KMS-11 (cell line): ENCODE measurements at regions not wholly inside any gene's neighbourhood (a gene's known extent, or its start where the extent isn't known, plus 50 kb on each side); places are given as distances from the start of the nearest gene placed in this dataset.

Source experiments
- H2AFZ ChIP-seq: fragments of 200-600 bp; sonication (generic); 2 replicates; pipeline ENCODE4 v1.6.1; 2016; ENCODE audit warnings: antibody characterized with exemption, mixed run types, low read depth
- H3K27ac ChIP-seq: fragments of 200-600 bp; sonication (generic); 2 replicates; pipeline ENCODE4 v1.6.1; 2016; ENCODE audit warnings: mild to moderate bottlenecking, mixed run types
- H3K27me3 ChIP-seq: fragments of 200-600 bp; sonication (generic); 2 replicates; pipeline ENCODE4 v1.6.1; 2017; ENCODE audit warnings: mild to moderate bottlenecking, low read depth, mixed run types, moderate library complexity; ENCODE audit not compliant: insufficient read depth
- H3K36me3 ChIP-seq: fragments of 200-600 bp; sonication (generic); 2 replicates; pipeline ENCODE4 v1.6.1; 2017; ENCODE audit warnings: mild to moderate bottlenecking, mixed run types; ENCODE audit not compliant: insufficient read depth
- H3K4me1 ChIP-seq: fragments of 200-600 bp; sonication (generic); 2 replicates; pipeline ENCODE4 v1.6.1; 2016; ENCODE audit warnings: mild to moderate bottlenecking, low read depth, mixed run types; ENCODE audit not compliant: poor library complexity, severe bottlenecking
- H3K4me2 ChIP-seq: fragments of 200-600 bp; sonication (generic); 2 replicates; pipeline ENCODE4 v1.7.0; 2016; ENCODE audit warnings: mild to moderate bottlenecking, mixed run types
- H3K4me3 ChIP-seq: fragments of 200-600 bp; sonication (generic); IDR thresholded peaks from 2 replicates; pipeline ENCODE4 v1.6.1; 2017; ENCODE audit warnings: low read depth, low read length, mixed read lengths; ENCODE audit not compliant: insufficient read depth
- H3K79me2 ChIP-seq: fragments of 200-600 bp; sonication (generic); 2 replicates; pipeline ENCODE4 v1.6.1; 2016; ENCODE audit warnings: low read depth, mixed run types; ENCODE audit not compliant: insufficient read depth
- H3K9ac ChIP-seq: fragments of 200-600 bp; sonication (generic); 2 replicates; pipeline ENCODE4 v1.6.1; 2016; ENCODE audit warnings: mild to moderate bottlenecking, mixed run types
- H4K20me1 ChIP-seq: fragments of 200-600 bp; sonication (generic); 2 replicates; pipeline ENCODE4 v1.6.1; 2016; ENCODE audit warnings: mild to moderate bottlenecking, mixed run types; ENCODE audit not compliant: insufficient read depth
- CTCF ChIP-seq: fragments of 200-600 bp; sonication (generic); conservative IDR thresholded peaks from 2 replicates; pipeline ENCODE4 v1.6.1; 2017; ENCODE audit warnings: low read depth, mild to moderate bottlenecking, antibody characterized with exemption, low read length, moderate library complexity, mixed read lengths

GRCh38 chr10:3982746-3983442 lies 197.9 kb upstream of the KLF6 start:
- no peaks in the 10 kb centered on the region for H3K36me3 ChIP-seq
- no peak for TF ChIP-seq CTCF
- no peak overlapping the region for H3K4me2 ChIP-seq
- no peak overlapping the region for H3K4me3 ChIP-seq
- no peak overlapping the region for H3K27ac ChIP-seq
- no peaks in the 10 kb centered on the region for H3K27me3 ChIP-seq
- H4K20me1 ChIP-seq = no peaks in the 10 kb centered on the region
- H3K4me1 ChIP-seq = no peaks in the 10 kb centered on the region
- no peaks in the 10 kb centered on the region for H3K79me2 ChIP-seq
- no peak overlapping the region for H3K9ac ChIP-seq
- H2AFZ ChIP-seq = no peak overlapping the region

GRCh38 chr10:3981300-3981699 lies 196.3 kb upstream of the KLF6 start:
- H3K4me1 ChIP-seq = no peaks in the 10 kb centered on the region
- H3K4me3 ChIP-seq = no peak overlapping the region
- no peaks in the 10 kb centered on the region for H4K20me1 ChIP-seq
- H3K9ac ChIP-seq = no peak overlapping the region
- H3K27ac ChIP-seq = no peak overlapping the region
- no peaks in the 10 kb centered on the region for H3K27me3 ChIP-seq
- no peak for TF ChIP-seq CTCF
- H3K79me2 ChIP-seq = no peaks in the 10 kb centered on the region
- no peaks in the 10 kb centered on the region for H3K36me3 ChIP-seq
- no peak overlapping the region for H3K4me2 ChIP-seq
- H2AFZ ChIP-seq = no peak overlapping the region

- Histone ChIP-seq H2AFZ (no peak overlapping the region), H3K4me3 (no peak overlapping the region), H3K27ac (no peak overlapping the region), H3K9ac (no peak overlapping the region), H3K79me2 (no peaks in the 10 kb centered on the region), H3K36me3 (no peaks in the 10 kb centered on the region), H3K4me1 (no peaks in the 10 kb centered on the region), H4K20me1 (no peaks in the 10 kb centered on the region), H3K4me2 (no peak overlapping the region), H3K27me3 (no peaks in the 10 kb centered on the region)
- no peak for TF ChIP-seq CTCF
Measured at GRCh38 chr10:3980660-3981059, 195.7 kb upstream of the KLF6 start.

GRCh38 chr10:3980144-3980543 lies 195.1 kb upstream of the KLF6 start:
- Histone ChIP-seq H3K4me3 (no peak overlapping the region), H2AFZ (no peak overlapping the region), H3K9ac (no peak overlapping the region), H3K27ac (no peak overlapping the region), H3K27me3 (no peaks in the 10 kb centered on the region), H3K36me3 (no peaks in the 10 kb centered on the region), H4K20me1 (no peaks in the 10 kb centered on the region), H3K4me2 (no peak overlapping the region), H3K79me2 (no peaks in the 10 kb centered on the region), H3K4me1 (no peaks in the 10 kb centered on the region)
- no peak for TF ChIP-seq CTCF
